Body of pancreas (tissue), 4 donors: ENCODE measurements at regions not wholly inside any gene's neighbourhood (a gene's known extent, or its start where the extent isn't known, plus 50 kb on each side); places are given as distances from the start of the nearest gene placed in this dataset.

ENCODE experiments used
- ATAC-seq: fragments of 150-250 bp; one replicate; pipeline ENCODE4 v1.9.1; 2016
- DNase-seq, 4 donors: peaks; one replicate each; pipeline ENCODE4 v3.0.0-alpha.2; 2019
- H3K27ac ChIP-seq, 4 donors: fragments of 200-600 bp; sonication (generic); 1 replicate in 3 of 4; 2 replicates in 1 of 4; pipeline versions ENCODE4 v1.5.1 to v1.6.1; 2016 to 2019; ENCODE audit warnings: mild to moderate bottlenecking in 1 of 4, mixed read lengths in 1 of 4, moderate library complexity in 1 of 4
- H3K27me3 ChIP-seq, 2 donors: fragments of 200-600 bp; sonication (generic); one replicate each; pipeline ENCODE4 v1.6.0; 2016; ENCODE audit warnings: mild to moderate bottlenecking in 1 of 2
- H3K36me3 ChIP-seq, 2 donors: fragments of 200-600 bp; sonication (generic); replicated peaks in 1 of 2; 2 replicates each; pipeline ENCODE4 v1.5.1; 2016; ENCODE audit warnings: low read depth in 2 of 2; ENCODE audit not compliant: insufficient read depth in 1 of 2
- H3K4me1 ChIP-seq: fragments of 200-600 bp; sonication (generic); one replicate; pipeline ENCODE4 v1.6.0; 2016
- H3K4me3 ChIP-seq, 2 donors: fragments of 200-600 bp; sonication (generic); 1 replicate in 1 of 2; 2 replicates in 1 of 2; pipeline ENCODE4 v1.5.1; 2016 to 2019
- H3K9me3 ChIP-seq, 3 donors: fragments of 200-600 bp; sonication (generic); 1 replicate in 2 of 3; 2 replicates in 1 of 3; pipeline ENCODE4 v1.5.1; 2016
- POLR2A ChIP-seq, 3 donors: fragments of 450-650 bp; IDR thresholded peaks; one replicate each; pipeline ENCODE4 v1.6.1; 2016; ENCODE audit warnings: antibody characterized with exemption in 3 of 3, mild to moderate bottlenecking in 2 of 3
- WGBS, 2 donors: methylation state at CpG; one replicate each; pipeline ENCODE4 v1.1.5; 2017; 5-methylcytosine and 5-hydroxymethylcytosine counted together
- intact Hi-C: fragments of 100-400 bp; cut with DNase I; formaldehyde crosslinking; loops from one replicate; pipeline ENCODE4 v1.15.1; 2023
- TF ChIP-seq, protein P1 (sequence below), 7 experiments: fragments of 450-650 bp in 4 of 7; fragments of 200-600 bp in 3 of 7; sonication (generic) in 3 of 7; IDR thresholded peaks; one replicate each; pipeline ENCODE4 v1.5.1; 2016 to 2019; ENCODE audit warnings: antibody characterized with exemption in 7 of 7

DNA sequence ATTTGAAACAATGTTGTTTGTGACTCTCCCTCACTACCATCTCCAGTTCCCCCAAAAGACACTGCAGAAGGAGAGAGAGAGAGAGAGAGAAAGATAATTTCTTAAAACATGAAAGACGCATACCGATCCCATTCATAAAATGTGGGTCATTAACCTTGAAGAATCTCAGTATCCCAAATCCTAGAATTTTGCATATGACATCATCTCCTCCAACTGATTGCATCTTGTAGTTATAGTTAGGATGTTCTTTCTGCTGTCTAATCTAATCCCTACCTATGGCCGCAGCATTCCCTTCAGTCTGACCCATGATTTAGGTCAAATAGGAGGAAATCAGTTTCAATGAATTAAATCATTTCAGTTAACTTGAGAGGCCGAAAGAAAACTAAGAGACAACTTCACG lies 142.4 kb upstream of the ETS2 start:
- WGBS, 2 donors: 70 to 74% methylated on average over 5 of the region's 5 CpGs
- no peak overlapping the region for H3K4me3 ChIP-seq
- no peaks in the 10 kb centered on the region for H3K36me3 ChIP-seq
- intact Hi-C loops: no loop called here
- TF ChIP-seq, protein P1, sequence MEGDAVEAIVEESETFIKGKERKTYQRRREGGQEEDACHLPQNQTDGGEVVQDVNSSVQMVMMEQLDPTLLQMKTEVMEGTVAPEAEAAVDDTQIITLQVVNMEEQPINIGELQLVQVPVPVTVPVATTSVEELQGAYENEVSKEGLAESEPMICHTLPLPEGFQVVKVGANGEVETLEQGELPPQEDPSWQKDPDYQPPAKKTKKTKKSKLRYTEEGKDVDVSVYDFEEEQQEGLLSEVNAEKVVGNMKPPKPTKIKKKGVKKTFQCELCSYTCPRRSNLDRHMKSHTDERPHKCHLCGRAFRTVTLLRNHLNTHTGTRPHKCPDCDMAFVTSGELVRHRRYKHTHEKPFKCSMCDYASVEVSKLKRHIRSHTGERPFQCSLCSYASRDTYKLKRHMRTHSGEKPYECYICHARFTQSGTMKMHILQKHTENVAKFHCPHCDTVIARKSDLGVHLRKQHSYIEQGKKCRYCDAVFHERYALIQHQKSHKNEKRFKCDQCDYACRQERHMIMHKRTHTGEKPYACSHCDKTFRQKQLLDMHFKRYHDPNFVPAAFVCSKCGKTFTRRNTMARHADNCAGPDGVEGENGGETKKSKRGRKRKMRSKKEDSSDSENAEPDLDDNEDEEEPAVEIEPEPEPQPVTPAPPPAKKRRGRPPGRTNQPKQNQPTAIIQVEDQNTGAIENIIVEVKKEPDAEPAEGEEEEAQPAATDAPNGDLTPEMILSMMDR (IDR thresholded peaks at IDR 0.05): no peak
- no peak for TF ChIP-seq POLR2A (IDR thresholded peaks at IDR 0.05)
- H3K27me3 ChIP-seq: peaks cover 0 to 21% of the 10 kb centered on the region in 2 donors
- DNase-seq (no peak), ATAC-seq (no peak)
- H3K27ac ChIP-seq: no peak overlapping the region
- no peaks in the 10 kb centered on the region for H3K9me3 ChIP-seq
- peaks cover 19% of the 10 kb centered on the region for H3K4me1 ChIP-seq

DNA sequence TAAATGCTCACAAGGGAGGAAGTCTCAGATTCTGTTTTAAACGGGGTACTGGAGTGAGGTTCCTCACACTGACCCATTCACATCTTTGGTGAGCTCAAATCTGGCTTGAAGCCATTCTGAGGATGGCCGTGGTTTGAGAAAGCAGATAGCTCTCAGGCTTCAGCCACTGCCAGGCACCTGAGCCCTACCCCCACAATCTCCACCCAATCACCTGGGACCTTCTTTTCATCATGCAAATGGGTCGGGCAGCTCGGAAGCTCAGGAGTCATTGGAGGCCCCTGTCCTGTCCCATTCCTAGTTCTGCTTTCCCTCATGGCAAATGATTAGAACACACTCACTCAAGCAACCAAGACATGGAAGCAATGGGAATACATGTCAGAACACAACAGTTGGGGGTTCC lies 141.4 kb upstream of the ETS2 start:
- H3K27ac ChIP-seq: no peak overlapping the region
- TF ChIP-seq, protein P1 (IDR thresholded peaks at IDR 0.05): no peak
- no peak for TF ChIP-seq POLR2A (IDR thresholded peaks at IDR 0.05)
- peaks cover 0 to 17% of the 10 kb centered on the region in 2 donors for H3K27me3 ChIP-seq
- H3K9me3 ChIP-seq: no peaks in the 10 kb centered on the region
- DNase-seq: no peak
- WGBS, 2 donors: 14 to 19% methylated on average over 4 of the region's 4 CpGs
- intact Hi-C loops: no loop called here
- no peak overlapping the region for H3K4me3 ChIP-seq
- no peak for ATAC-seq
- H3K4me1 ChIP-seq: peaks cover 19% of the 10 kb centered on the region
- no peaks in the 10 kb centered on the region for H3K36me3 ChIP-seq

DNA sequence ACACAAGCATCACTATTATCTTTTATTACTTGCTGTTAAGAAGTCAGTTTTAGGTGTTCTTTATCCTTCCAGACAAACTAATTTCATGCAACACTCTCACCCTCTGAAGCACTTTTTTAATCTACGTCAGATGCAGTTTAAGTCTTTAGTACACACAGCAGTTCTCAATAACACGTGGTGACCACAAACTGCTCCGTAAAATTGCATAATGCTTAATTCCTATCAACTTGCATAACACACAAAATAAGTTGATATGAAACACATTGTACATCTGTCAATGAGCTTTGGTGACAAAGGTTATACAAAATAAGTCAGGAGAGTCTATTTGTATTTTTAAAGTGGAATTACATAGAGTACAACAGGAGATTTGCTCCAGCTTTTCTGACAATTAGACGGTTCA lies 140.9 kb upstream of the ETS2 start:
- H3K27ac ChIP-seq: no peak overlapping the region
- WGBS, 2 donors: 50 to 65% methylated on average over 4 of the region's 4 CpGs
- H3K36me3 ChIP-seq: no peaks in the 10 kb centered on the region
- intact Hi-C loops: no loop called here
- no peak for ATAC-seq
- H3K4me3 ChIP-seq: no peak overlapping the region
- peaks cover 0 to 11% of the 10 kb centered on the region in 2 donors for H3K27me3 ChIP-seq
- peaks cover 19% of the 10 kb centered on the region for H3K4me1 ChIP-seq
- H3K9me3 ChIP-seq: no peaks in the 10 kb centered on the region
- no peak for DNase-seq
- TF ChIP-seq, protein P1 (IDR thresholded peaks at IDR 0.05): no peak
- TF ChIP-seq POLR2A (IDR thresholded peaks at IDR 0.05): no peak

DNA sequence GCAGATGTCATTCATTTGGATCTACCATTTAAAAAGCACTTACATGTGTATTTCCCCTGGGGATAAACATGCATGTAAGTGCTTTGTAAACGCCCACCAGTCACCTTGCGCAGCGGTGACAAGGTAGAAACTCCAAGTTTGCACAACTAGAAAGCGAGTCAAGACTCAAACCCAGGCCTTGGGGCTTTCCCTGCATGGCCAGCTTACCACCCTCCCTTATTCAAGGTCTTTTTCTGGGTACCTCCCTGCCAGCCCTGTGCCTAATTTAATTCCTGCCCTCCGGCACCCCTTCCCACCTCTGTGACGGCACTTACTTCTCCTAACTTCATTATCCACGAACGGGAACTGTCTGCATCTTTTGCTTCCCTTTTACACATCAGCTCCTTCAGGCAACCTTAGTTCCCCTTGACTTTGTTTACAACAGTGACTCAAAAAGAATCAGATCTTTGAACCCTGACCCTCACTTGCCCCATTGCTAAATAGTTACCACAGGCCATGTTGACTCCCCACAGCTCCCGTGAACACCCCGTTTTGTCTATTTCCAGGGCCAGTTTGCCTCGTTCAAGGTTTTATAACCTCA lies 138.3 kb upstream of the ETS2 start:
- H3K4me1 ChIP-seq: no peaks in the 10 kb centered on the region
- no peaks in the 10 kb centered on the region for H3K36me3 ChIP-seq
- WGBS, 2 donors: 52 to 60% methylated on average over 11 of the region's 11 CpGs
- no peaks in the 10 kb centered on the region for H3K27me3 ChIP-seq
- no peaks in the 10 kb centered on the region for H3K9me3 ChIP-seq
- DNase-seq (no peak), ATAC-seq (no peak)
- no peak overlapping the region for H3K4me3 ChIP-seq
- TF ChIP-seq, protein P1 (IDR thresholded peaks at IDR 0.05): no peak
- no peak for TF ChIP-seq POLR2A (IDR thresholded peaks at IDR 0.05)
- intact Hi-C loops: no loop called here
- H3K27ac ChIP-seq: no peak overlapping the region

DNA sequence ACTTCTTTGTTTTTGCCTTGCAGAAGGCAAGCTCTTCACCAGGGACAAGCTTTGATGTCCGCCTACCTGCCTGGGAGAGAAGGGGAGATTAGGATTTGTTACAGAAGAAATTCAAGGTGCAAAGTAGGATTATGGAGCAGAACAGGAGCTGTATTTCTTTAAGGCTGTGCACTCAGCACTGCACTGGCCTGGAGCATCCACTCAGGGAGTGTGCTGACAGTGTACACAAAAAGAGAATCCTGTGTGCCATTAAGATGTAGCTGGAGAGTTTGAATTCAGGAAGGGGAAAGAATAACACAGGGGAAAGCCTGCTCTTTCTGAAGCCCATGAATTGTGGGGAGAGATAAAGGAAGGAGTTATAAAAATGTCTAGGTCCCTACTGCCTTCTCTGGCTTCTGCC lies 137.7 kb upstream of the ETS2 start:
- Histone ChIP-seq H3K4me3 (no peak overlapping the region), H3K9me3 (no peaks in the 10 kb centered on the region), H3K27ac (no peak overlapping the region), H3K27me3 (no peaks in the 10 kb centered on the region), H3K36me3 (no peaks in the 10 kb centered on the region), H3K4me1 (no peaks in the 10 kb centered on the region)
- ATAC-seq: no peak
- TF ChIP-seq, protein P1 (IDR thresholded peaks at IDR 0.05): no peak
- no peak for TF ChIP-seq POLR2A (IDR thresholded peaks at IDR 0.05)
- WGBS, 2 donors: 50 to 53% methylated on average over 1 of the region's 1 CpG
- DNase-seq: no peak
- intact Hi-C loops: no loop called here
